VCaP (cell line): ENCODE measurements at regions not wholly inside any gene's neighbourhood (a gene's known extent, or its start where the extent isn't known, plus 50 kb on each side); places are given as distances from the start of the nearest gene placed in this dataset.

Source experiments
- H3K27ac ChIP-seq: fragments of 450-650 bp; 2 replicates; pipeline ENCODE4 v1.5.1; 2017
- CTCF ChIP-seq: fragments of 450-650 bp; conservative IDR thresholded peaks from 2 replicates; pipeline ENCODE4 v1.5.1; 2017; ENCODE audit warnings: mild to moderate bottlenecking, moderate library complexity

GRCh38 chr18:71125581-71125980 is 836.7 kb downstream of the SOCS6 start:
- H3K27ac ChIP-seq, result no peak overlapping the region
- TF ChIP-seq CTCF, result no peak

- TF ChIP-seq CTCF, result no peak
Observed at GRCh38 chr18:71116535-71116934, 827.7 kb downstream of the SOCS6 start.

DNA sequence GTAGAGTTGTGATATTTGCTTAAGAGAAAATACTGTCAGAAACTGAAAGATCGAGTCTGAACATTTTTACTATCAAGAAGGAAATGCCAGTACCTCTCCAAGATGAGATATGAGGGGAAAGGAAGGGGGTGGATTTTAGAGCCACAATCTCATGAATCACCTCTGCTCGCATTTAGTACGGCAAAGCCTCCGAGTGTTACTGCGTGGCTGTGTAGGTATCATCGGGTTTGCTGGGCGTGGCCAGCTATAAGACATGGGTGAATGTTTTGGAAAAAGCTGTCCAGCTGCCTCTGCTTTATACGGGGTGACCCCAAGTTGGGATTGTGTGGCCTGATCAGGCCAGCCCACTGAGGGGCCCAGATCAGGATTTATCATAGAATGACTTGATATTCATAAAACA is 826.4 kb downstream of the SOCS6 start:
- TF ChIP-seq CTCF, result no peak
- H3K27ac ChIP-seq, result no peak overlapping the region

More at GRCh38 chr18:71116535-71116934, 827.7 kb downstream of the SOCS6 start:
- no peak overlapping the region for H3K27ac ChIP-seq

DNA sequence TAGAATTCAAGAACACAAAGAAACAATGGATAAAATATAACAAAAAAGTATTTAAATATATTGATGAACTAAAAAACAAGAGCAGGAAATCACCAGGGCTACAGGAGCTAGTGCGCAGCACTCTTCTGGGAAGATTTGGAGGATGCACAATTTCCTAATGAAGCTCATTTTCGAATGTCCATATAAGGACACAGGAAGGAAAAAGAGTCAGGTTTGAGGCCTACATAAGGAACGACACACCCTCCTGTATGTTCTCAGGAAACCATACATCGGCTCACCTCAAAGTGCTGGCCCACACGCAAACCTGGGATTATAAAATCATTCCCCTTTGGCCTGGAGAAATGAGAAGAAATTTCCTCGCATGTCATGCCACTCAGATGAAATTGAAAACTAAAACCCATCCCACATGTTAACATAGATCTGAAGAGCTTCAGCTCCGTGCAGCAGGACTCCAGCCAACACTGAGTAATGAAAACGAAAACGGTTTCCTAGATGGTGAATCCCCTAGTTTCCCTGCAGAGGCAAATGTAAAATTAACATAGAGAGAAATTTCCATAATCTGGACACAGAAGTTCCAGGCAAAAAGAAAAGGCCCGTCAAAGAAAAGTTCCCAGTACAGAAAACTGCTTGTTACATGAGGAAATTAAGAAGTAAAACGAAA is 825.8 kb downstream of the SOCS6 start:
- TF ChIP-seq CTCF, result no peak
- no peak overlapping the region for H3K27ac ChIP-seq

- H3K27ac ChIP-seq, result no peak overlapping the region
- TF ChIP-seq CTCF, result no peak
Observed at GRCh38 chr18:71107244-71107643, 818.4 kb downstream of the SOCS6 start.

DNA sequence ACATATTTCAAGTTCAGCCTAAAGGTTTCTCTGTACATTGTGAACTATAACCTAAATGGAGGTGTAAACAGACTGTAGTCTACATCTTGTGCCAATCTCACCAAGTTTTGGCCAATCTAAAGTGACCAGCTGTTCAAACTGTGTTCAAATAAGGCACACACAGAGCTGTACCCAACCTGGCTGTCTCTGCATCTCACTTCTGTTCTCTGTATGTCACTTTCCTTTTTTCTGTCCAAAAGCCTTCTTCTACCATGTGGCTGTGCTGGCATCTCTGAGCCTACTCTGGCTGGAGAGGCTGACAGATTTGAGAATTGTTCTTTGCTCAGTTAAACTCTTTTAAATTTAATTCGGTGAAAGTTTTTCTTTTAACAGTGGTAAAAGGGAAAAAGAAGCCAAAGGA is 817.9 kb downstream of the SOCS6 start:
- no peak for TF ChIP-seq CTCF
- H3K27ac ChIP-seq, result no peak overlapping the region

DNA sequence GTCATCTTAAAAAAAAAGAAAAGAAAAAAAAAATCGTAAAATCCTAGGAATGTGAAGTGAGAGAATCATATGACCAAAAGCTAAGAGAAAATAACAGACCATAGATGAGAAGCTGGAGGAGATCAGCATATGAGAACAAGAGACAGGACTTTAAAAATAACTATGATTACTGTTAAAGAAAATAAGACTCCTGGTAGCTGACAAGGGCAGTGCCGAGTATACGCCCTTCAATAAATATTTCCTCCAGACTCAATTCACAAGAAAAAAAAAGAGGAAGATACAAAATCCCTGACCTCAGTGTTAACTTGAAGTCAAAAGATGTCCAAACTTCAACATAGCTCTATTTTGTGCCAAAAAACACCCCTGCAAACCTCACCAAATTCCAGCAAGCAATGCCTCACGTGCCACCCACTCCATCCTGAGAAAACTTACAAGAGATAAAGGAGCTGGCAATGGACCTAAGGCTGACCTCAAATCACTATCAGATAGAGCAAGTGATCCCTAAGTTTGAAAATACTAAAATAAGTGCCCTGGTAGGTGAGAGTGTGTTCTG is 817.2 kb downstream of the SOCS6 start:
- no peak overlapping the region for H3K27ac ChIP-seq
- no peak for TF ChIP-seq CTCF
